ENCODE measurements at regions not wholly inside any gene's neighbourhood (a gene's known extent, or its start where the extent isn't known, plus 50 kb on each side); places are given as distances from the start of the nearest gene placed in this dataset.

- no peak for DNase-seq (ENCODE audit: low spot score)
These were observed 87.9 kb downstream of the THBS2 start for GRCh38 chr6:169165561-169166300.

- no peak for DNase-seq (ENCODE audit: low spot score)
These were observed 88.7 kb downstream of the THBS2 start for GRCh38 chr6:169164986-169165385.

GRCh38 chr6:169164451-169164850 lies 89.2 kb downstream of the THBS2 start:
- DNase-seq (ENCODE audit: low spot score): no peak

GRCh38 chr6:169163411-169163901 lies 90.2 kb downstream of the THBS2 start:
- no peak for DNase-seq (ENCODE audit: low spot score)

GRCh38 chr6:169162752-169163407 lies 90.8 kb downstream of the THBS2 start:
- no peak for DNase-seq (ENCODE audit: low spot score)

GRCh38 chr6:169162249-169162648 lies 91.4 kb downstream of the THBS2 start:
- DNase-seq (ENCODE audit: low spot score): no peak

GRCh38 chr6:169161572-169162167 lies 92.0 kb downstream of the THBS2 start:
- no peak for DNase-seq (ENCODE audit: low spot score)

- DNase-seq (ENCODE audit: low spot score): no peak
These were observed 92.6 kb downstream of the THBS2 start for GRCh38 chr6:169160855-169161560.

- DNase-seq (ENCODE audit: low spot score): no peak
These were observed 93.4 kb downstream of the THBS2 start for GRCh38 chr6:169160091-169160854.

- no peak for DNase-seq (ENCODE audit: low spot score)
These were observed 94.3 kb downstream of the THBS2 start for GRCh38 chr6:169159331-169159730.

- no peak for DNase-seq (ENCODE audit: low spot score)
These were observed 95.0 kb downstream of the THBS2 start for GRCh38 chr6:169158691-169159090.

- DNase-seq (ENCODE audit: low spot score): no peak
These were observed 95.5 kb downstream of the THBS2 start for GRCh38 chr6:169158174-169158573.

GRCh38 chr6:169157197-169158148 lies 96.2 kb downstream of the THBS2 start:
- DNase-seq (ENCODE audit: low spot score): no peak

- no peak for DNase-seq (ENCODE audit: low spot score)
These were observed 96.9 kb downstream of the THBS2 start for GRCh38 chr6:169156793-169157147.

GRCh38 chr6:169156108-169156792 lies 97.4 kb downstream of the THBS2 start:
- no peak for DNase-seq (ENCODE audit: low spot score)

GRCh38 chr6:169155481-169155880 lies 98.2 kb downstream of the THBS2 start:
- no peak for DNase-seq (ENCODE audit: low spot score)

- DNase-seq (ENCODE audit: low spot score): no peak
These were observed 100.2 kb downstream of the THBS2 start for GRCh38 chr6:169153401-169153800.

GRCh38 chr6:169146521-169146920 lies 107.1 kb downstream of the THBS2 start:
- DNase-seq (ENCODE audit: low spot score): no peak

- no peak for DNase-seq (ENCODE audit: low spot score)
These were observed 107.6 kb downstream of the THBS2 start for GRCh38 chr6:169145991-169146501.

- no peak for DNase-seq (ENCODE audit: low spot score)
These were observed 108.2 kb downstream of the THBS2 start for GRCh38 chr6:169145496-169145895.

Data from hematopoietic multipotent progenitor cell treated with erythropoietin and hydrocortisone succinate and interleukin-3 and kit ligand, for 17 days (in vitro differentiated cells).